Fibroblast of lung (primary cell): ENCODE measurements at regions not wholly inside any gene's neighbourhood (a gene's known extent, or its start where the extent isn't known, plus 50 kb on each side); places are given as distances from the start of the nearest gene placed in this dataset.

ENCODE experiments used
- EZH2 ChIP-seq: IDR thresholded peaks from 2 replicates; pipeline ENCODE4 v1.5.1; 2012; ENCODE audit warnings: low read length, control low read depth, mild to moderate bottlenecking; ENCODE audit errors: missing control alignments
- TF ChIP-seq, protein P1 (sequence below), 2 donors: IDR thresholded peaks in 1 of 2; conservative IDR thresholded peaks in 1 of 2; 1 replicate in 1 of 2; 2 replicates in 1 of 2; pipeline ENCODE4 v1.5.1; 2011 to 2012; ENCODE audit warnings: low read length in 2 of 2, control low read depth in 1 of 2, inconsistent platforms in 1 of 2, low read depth in 1 of 2, mild to moderate bottlenecking in 1 of 2

DNA sequence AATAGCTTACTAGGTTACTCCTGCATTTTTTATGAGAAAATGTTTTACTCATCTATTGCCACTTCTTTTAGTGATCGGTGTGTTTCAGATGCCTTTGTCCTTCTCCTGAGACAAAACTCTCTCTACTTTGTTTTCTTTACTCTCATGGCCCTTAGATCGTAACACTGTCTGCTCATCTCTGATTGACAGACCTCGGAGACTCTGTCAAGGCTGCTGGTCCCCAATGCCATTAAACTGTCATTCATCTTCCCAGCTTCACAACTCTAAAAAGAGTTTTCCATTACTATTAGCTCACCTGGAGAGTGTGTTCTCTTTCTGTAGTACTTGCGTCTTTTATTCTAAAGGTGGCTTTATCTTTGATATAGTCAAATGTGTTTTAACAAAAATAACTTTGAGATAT is 765.2 kb downstream of the SLITRK1 start:
- TF ChIP-seq, protein P1, sequence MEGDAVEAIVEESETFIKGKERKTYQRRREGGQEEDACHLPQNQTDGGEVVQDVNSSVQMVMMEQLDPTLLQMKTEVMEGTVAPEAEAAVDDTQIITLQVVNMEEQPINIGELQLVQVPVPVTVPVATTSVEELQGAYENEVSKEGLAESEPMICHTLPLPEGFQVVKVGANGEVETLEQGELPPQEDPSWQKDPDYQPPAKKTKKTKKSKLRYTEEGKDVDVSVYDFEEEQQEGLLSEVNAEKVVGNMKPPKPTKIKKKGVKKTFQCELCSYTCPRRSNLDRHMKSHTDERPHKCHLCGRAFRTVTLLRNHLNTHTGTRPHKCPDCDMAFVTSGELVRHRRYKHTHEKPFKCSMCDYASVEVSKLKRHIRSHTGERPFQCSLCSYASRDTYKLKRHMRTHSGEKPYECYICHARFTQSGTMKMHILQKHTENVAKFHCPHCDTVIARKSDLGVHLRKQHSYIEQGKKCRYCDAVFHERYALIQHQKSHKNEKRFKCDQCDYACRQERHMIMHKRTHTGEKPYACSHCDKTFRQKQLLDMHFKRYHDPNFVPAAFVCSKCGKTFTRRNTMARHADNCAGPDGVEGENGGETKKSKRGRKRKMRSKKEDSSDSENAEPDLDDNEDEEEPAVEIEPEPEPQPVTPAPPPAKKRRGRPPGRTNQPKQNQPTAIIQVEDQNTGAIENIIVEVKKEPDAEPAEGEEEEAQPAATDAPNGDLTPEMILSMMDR (conservative IDR thresholded peaks at IDR 0.05 in 1 of 2, IDR thresholded peaks at IDR 0.05 in 1 of 2; ENCODE audit: low read depth in 1 of 2, low read length in 2 of 2): no peak
- TF ChIP-seq EZH2: no peak
